ENCODE measurements at regions not wholly inside any gene's neighbourhood (a gene's known extent, or its start where the extent isn't known, plus 50 kb on each side); places are given as distances from the start of the nearest gene placed in this dataset.

DNA sequence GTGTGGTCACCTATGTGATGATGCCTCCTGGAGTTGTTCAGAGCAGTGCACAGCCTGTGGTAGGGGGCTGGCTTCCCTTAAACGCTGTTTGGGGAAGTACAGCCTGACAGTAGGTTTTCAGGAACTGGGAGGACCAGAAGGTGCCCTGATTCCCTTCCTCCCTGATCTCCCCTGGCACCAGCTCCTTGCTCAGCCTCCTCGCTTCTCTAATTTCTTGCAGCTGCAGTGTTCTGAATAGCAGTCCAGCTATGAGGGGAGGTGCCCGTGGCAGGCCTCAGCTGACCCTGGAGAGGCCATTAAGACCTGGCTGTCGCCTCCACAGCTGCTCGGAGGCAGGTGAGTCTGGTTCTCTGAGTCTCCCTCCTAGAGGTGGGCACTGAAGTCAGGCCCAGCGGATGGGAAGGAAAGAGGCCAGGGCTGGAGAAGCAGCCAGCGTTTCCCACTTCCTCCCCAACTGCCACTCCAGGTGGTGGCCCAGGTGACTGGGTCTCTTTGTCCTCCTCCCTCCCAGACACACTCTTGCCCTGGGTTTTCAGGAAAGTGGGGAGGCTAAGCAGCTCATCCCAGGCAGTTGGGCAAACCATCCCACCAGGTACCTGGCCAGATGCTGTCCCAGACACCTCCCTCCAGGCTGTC lies 52.0 kb upstream of the RPL11 start:
- Histone ChIP-seq H4K8ac (ENCODE audit: low read length) (peak overlapping the region; percentile 29), H3K36me3 (ENCODE audit: control insufficient read depth in 1 of 2, insufficient read depth in 2 of 2, low read depth in 1 of 2, low read length in 2 of 2) (no peaks in the 10 kb centered on the region), H3K9me3 (ENCODE audit: control insufficient read depth, low read length) (no peaks in the 10 kb centered on the region), H3K18ac (ENCODE audit: low read depth in 1 of 2, low read length in 2 of 2) (peak overlapping the region; percentile 21 to 24), H3K4me3 (ENCODE audit: insufficient read depth in 1 of 2, low read depth in 1 of 2, low read length in 2 of 2) (no peak overlapping the region), H2AK5ac (ENCODE audit: low read length, severe bottlenecking) (no peak overlapping the region), H3K14ac (ENCODE audit: low read length in 2 of 2) (no peak overlapping the region), H2AFZ (ENCODE audit: low read depth, low read length) (no peak overlapping the region), H3K23ac (ENCODE audit: low read length in 2 of 2) (peak overlapping the region in 1 of 2 experiments; percentile 9), H3K4me2 (ENCODE audit: low read length, poor library complexity, severe bottlenecking) (no peak overlapping the region), H2BK15ac (ENCODE audit: low read depth, poor library complexity, severe bottlenecking) (peak overlapping the region; percentile 73), H3K27me3 (ENCODE audit: control insufficient read depth in 1 of 2, insufficient read depth in 1 of 2, low read length in 2 of 2) (peaks cover 0 to 37% of the 10 kb centered on the region in 2 experiments), H2BK5ac (ENCODE audit: low read depth, low read length, poor library complexity, severe bottlenecking) (no peak overlapping the region), H3K27ac (ENCODE audit: low read length, poor library complexity, severe bottlenecking) (no peak overlapping the region), H2BK120ac (ENCODE audit: low read depth, low read length) (no peak overlapping the region), H3K4me1 (ENCODE audit: control insufficient read depth, insufficient read depth, low read depth, low read length) (peaks cover 6% of the 10 kb centered on the region), H3K4ac (ENCODE audit: low read depth in 1 of 2, low read length in 2 of 2) (no peak overlapping the region), H3K9ac (ENCODE audit: low read length) (no peak overlapping the region), H3K79me1 (replicated peaks; ENCODE audit: low read length, poor library complexity, severe bottlenecking) (no peaks in the 10 kb centered on the region), H2BK12ac (ENCODE audit: low read length in 2 of 2) (peak overlapping the region; percentile 45 to 67), H4K91ac (ENCODE audit: low read length) (no peak overlapping the region)
- WGBS = 80% methylated on average over 7 of the region's 7 CpGs
- DNase-seq = no peak

DNA sequence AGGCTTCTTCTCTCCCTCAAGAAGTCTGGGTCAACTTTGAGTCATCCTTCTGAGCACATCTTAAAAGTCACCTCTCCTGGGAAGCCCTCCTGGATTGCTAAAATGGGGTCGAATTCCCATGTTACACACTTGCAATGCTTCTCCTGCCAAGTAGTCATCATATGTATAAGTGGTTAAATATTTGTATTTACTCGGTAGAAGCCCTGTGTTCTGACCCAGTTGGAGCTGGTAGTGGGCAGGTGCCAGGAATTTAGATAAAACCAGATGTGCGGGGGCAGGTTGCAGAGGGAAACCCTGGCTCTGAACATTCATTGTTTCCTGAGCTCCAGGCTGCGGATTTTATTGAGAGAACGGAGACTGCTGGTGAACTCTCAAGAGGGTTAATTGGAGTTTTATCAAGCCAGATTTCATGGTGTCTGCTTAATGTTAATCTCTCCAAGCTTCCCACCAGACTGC lies 52.8 kb upstream of the RPL11 start:
- Histone ChIP-seq H3K4ac (ENCODE audit: low read depth in 1 of 2, low read length in 2 of 2) (no peak overlapping the region), H3K9ac (ENCODE audit: low read length) (no peak overlapping the region), H3K27ac (ENCODE audit: low read length, poor library complexity, severe bottlenecking) (no peak overlapping the region), H2AFZ (ENCODE audit: low read depth, low read length) (no peak overlapping the region), H3K36me3 (ENCODE audit: control insufficient read depth in 1 of 2, insufficient read depth in 2 of 2, low read depth in 1 of 2, low read length in 2 of 2) (no peaks in the 10 kb centered on the region), H2BK120ac (ENCODE audit: low read depth, low read length) (no peak overlapping the region), H2BK5ac (ENCODE audit: low read depth, low read length, poor library complexity, severe bottlenecking) (no peak overlapping the region), H3K23ac (ENCODE audit: low read length in 2 of 2) (no peak overlapping the region), H3K18ac (ENCODE audit: low read depth in 1 of 2, low read length in 2 of 2) (peak overlapping the region in 1 of 2 experiments; percentile 9), H3K9me3 (ENCODE audit: control insufficient read depth, low read length) (no peaks in the 10 kb centered on the region), H3K4me1 (ENCODE audit: control insufficient read depth, insufficient read depth, low read depth, low read length) (peaks cover 6% of the 10 kb centered on the region), H2BK15ac (ENCODE audit: low read depth, poor library complexity, severe bottlenecking) (no peak overlapping the region), H3K27me3 (ENCODE audit: control insufficient read depth in 1 of 2, insufficient read depth in 1 of 2, low read length in 2 of 2) (peaks cover 0 to 30% of the 10 kb centered on the region in 2 experiments), H3K14ac (ENCODE audit: low read length in 2 of 2) (no peak overlapping the region), H3K4me2 (ENCODE audit: low read length, poor library complexity, severe bottlenecking) (no peak overlapping the region), H2BK12ac (ENCODE audit: low read length in 2 of 2) (peak overlapping the region in 1 of 2 experiments; percentile 11), H3K4me3 (ENCODE audit: insufficient read depth in 1 of 2, low read depth in 1 of 2, low read length in 2 of 2) (no peak overlapping the region), H3K79me1 (replicated peaks; ENCODE audit: low read length, poor library complexity, severe bottlenecking) (no peaks in the 10 kb centered on the region), H4K91ac (ENCODE audit: low read length) (peak overlapping the region; percentile 40), H2AK5ac (ENCODE audit: low read length, severe bottlenecking) (no peak overlapping the region), H4K8ac (ENCODE audit: low read length) (no peak overlapping the region)
- DNase-seq = no peak
- 52% methylated on average over 4 of the region's 5 CpGs for WGBS

DNA sequence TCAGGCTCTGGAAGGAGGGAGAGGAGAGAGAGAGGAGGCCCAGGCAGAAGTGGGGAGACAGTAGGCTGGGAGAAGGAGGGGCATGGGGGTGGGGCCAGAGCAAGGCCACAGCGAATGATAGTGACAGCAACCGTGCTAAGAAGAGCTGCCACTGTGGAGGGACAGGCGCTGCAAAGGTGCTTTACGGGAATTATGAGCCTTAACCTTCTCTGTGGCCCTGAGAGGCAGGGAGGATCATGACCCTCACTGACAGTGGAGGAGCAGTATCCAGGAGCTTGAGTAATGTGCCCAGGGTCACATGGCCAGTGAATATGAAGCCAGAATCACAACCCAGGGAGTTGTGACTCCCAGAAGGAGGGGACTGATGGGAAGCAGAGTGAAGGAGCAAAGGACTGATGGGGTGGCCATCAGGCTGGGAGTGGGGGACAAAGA lies 53.4 kb upstream of the RPL11 start:
- Histone ChIP-seq H2BK120ac (ENCODE audit: low read depth, low read length) (peak overlapping the region; percentile 78), H3K36me3 (ENCODE audit: control insufficient read depth in 1 of 2, insufficient read depth in 2 of 2, low read depth in 1 of 2, low read length in 2 of 2) (no peaks in the 10 kb centered on the region), H4K8ac (ENCODE audit: low read length) (no peak overlapping the region), H2BK15ac (ENCODE audit: low read depth, poor library complexity, severe bottlenecking) (no peak overlapping the region), H3K14ac (ENCODE audit: low read length in 2 of 2) (peak overlapping the region in 1 of 2 experiments; percentile 6), H4K91ac (ENCODE audit: low read length) (peak overlapping the region; percentile 40), H3K27ac (ENCODE audit: low read length, poor library complexity, severe bottlenecking) (no peak overlapping the region), H2BK12ac (ENCODE audit: low read length in 2 of 2) (peak overlapping the region in 1 of 2 experiments; percentile 72), H3K4me3 (ENCODE audit: insufficient read depth in 1 of 2, low read depth in 1 of 2, low read length in 2 of 2) (no peak overlapping the region), H3K18ac (ENCODE audit: low read depth in 1 of 2, low read length in 2 of 2) (peak overlapping the region in 1 of 2 experiments; percentile 13), H3K23ac (ENCODE audit: low read length in 2 of 2) (no peak overlapping the region), H3K4me2 (ENCODE audit: low read length, poor library complexity, severe bottlenecking) (no peak overlapping the region), H3K9ac (ENCODE audit: low read length) (peak overlapping the region; percentile 31), H2AFZ (ENCODE audit: low read depth, low read length) (no peak overlapping the region), H3K4ac (ENCODE audit: low read depth in 1 of 2, low read length in 2 of 2) (peak overlapping the region in 1 of 2 experiments; percentile 29), H3K27me3 (ENCODE audit: control insufficient read depth in 1 of 2, insufficient read depth in 1 of 2, low read length in 2 of 2) (peaks cover 0 to 25% of the 10 kb centered on the region in 2 experiments), H3K4me1 (ENCODE audit: control insufficient read depth, insufficient read depth, low read depth, low read length) (peaks cover 6% of the 10 kb centered on the region), H2BK5ac (ENCODE audit: low read depth, low read length, poor library complexity, severe bottlenecking) (no peak overlapping the region), H2AK5ac (ENCODE audit: low read length, severe bottlenecking) (no peak overlapping the region), H3K9me3 (ENCODE audit: control insufficient read depth, low read length) (no peaks in the 10 kb centered on the region), H3K79me1 (replicated peaks; ENCODE audit: low read length, poor library complexity, severe bottlenecking) (no peaks in the 10 kb centered on the region)
- 62% methylated on average over 4 of the region's 4 CpGs for WGBS
- peak; percentile 33 for DNase-seq

DNA sequence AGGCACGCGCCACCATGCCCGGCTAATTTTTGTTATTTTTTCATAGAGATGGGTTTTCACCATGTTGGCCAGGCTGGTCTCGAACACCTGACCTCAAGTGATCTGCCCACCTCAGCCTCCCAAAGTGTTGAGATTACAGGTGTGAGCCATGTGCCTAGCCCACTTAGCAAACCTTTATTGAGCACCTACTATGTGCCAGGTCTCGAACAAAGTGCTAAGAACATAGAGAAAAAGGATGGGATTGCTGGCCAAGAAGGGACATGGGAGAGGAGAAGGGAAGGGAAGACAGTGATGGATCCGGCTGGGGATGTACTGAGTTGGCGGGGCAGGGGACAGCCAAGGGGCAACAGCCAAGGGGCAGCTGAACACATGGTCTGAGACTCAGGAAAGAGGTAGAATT lies 55.6 kb upstream of the RPL11 start:
- H2BK5ac ChIP-seq (ENCODE audit: low read depth, low read length, poor library complexity, severe bottlenecking) = no peak overlapping the region
- peak overlapping the region; percentile 88 to 98 for H2BK12ac ChIP-seq (ENCODE audit: low read length in 2 of 2)
- no peak overlapping the region for H3K23ac ChIP-seq (ENCODE audit: low read length in 2 of 2)
- H3K4me1 ChIP-seq (ENCODE audit: control insufficient read depth, insufficient read depth, low read depth, low read length) = peaks cover 6% of the 10 kb centered on the region
- H3K14ac ChIP-seq (ENCODE audit: low read length in 2 of 2) = no peak overlapping the region
- no peak overlapping the region for H3K9ac ChIP-seq (ENCODE audit: low read length)
- no peak overlapping the region for H4K91ac ChIP-seq (ENCODE audit: low read length)
- H3K79me1 ChIP-seq (replicated peaks; ENCODE audit: low read length, poor library complexity, severe bottlenecking) = no peaks in the 10 kb centered on the region
- peak overlapping the region in 1 of 2 experiments; percentile 4 for H3K4ac ChIP-seq (ENCODE audit: low read depth in 1 of 2, low read length in 2 of 2)
- no peak overlapping the region for H3K18ac ChIP-seq (ENCODE audit: low read depth in 1 of 2, low read length in 2 of 2)
- H3K4me2 ChIP-seq (ENCODE audit: low read length, poor library complexity, severe bottlenecking) = no peak overlapping the region
- no peak overlapping the region for H3K27ac ChIP-seq (ENCODE audit: low read length, poor library complexity, severe bottlenecking)
- over 99% methylated on average over 7 of the region's 7 CpGs for WGBS
- no peak overlapping the region for H2BK120ac ChIP-seq (ENCODE audit: low read depth, low read length)
- H4K8ac ChIP-seq (ENCODE audit: low read length) = no peak overlapping the region
- H3K9me3 ChIP-seq (ENCODE audit: control insufficient read depth, low read length) = no peaks in the 10 kb centered on the region
- no peaks in the 10 kb centered on the region for H3K36me3 ChIP-seq (ENCODE audit: control insufficient read depth in 1 of 2, insufficient read depth in 2 of 2, low read depth in 1 of 2, low read length in 2 of 2)
- no peak overlapping the region for H2AFZ ChIP-seq (ENCODE audit: low read depth, low read length)
- H2AK5ac ChIP-seq (ENCODE audit: low read length, severe bottlenecking) = no peak overlapping the region
- no peak overlapping the region for H2BK15ac ChIP-seq (ENCODE audit: low read depth, poor library complexity, severe bottlenecking)
- no peak for DNase-seq
- peaks cover 0 to 28% of the 10 kb centered on the region in 2 experiments for H3K27me3 ChIP-seq (ENCODE audit: control insufficient read depth in 1 of 2, insufficient read depth in 1 of 2, low read length in 2 of 2)
- H3K4me3 ChIP-seq (ENCODE audit: insufficient read depth in 1 of 2, low read depth in 1 of 2, low read length in 2 of 2) = no peak overlapping the region
